LNCAP (cell line): ENCODE measurements at regions not wholly inside any gene's neighbourhood (a gene's known extent, or its start where the extent isn't known, plus 50 kb on each side); places are given as distances from the start of the nearest gene placed in this dataset.

Source experiments
- CTCF ChIP-seq: fragments of 450-650 bp; IDR thresholded peaks from 2 replicates; pipeline ENCODE4 v1.5.1; 2017; ENCODE audit warnings: mild to moderate bottlenecking

- TF ChIP-seq CTCF: no peak
Observed at GRCh38 chr6:79797163-79797764, 150.1 kb downstream of the ELOVL4 start.

GRCh38 chr6:79796197-79796596, 151.2 kb downstream of the ELOVL4 start:
- TF ChIP-seq CTCF: no peak

GRCh38 chr6:79789896-79790295, 157.5 kb downstream of the ELOVL4 start:
- TF ChIP-seq CTCF: no peak

GRCh38 chr6:79788756-79789155, 157.6 kb downstream of the SH3BGRL2 start:
- TF ChIP-seq CTCF: no peak

- TF ChIP-seq CTCF: no peak
Observed at GRCh38 chr6:79787626-79788025, 156.5 kb downstream of the SH3BGRL2 start.

- no peak for TF ChIP-seq CTCF
Observed at GRCh38 chr6:79784395-79784753, 153.2 kb downstream of the SH3BGRL2 start.

- TF ChIP-seq CTCF: no peak
Observed at GRCh38 chr6:79783670-79784394, 152.7 kb downstream of the SH3BGRL2 start.
